BLaER1 (cell line): ENCODE measurements at regions not wholly inside any gene's neighbourhood (a gene's known extent, or its start where the extent isn't known, plus 50 kb on each side); places are given as distances from the start of the nearest gene placed in this dataset.

ENCODE experiments used
- H3K27ac ChIP-seq: shearing (Covaris generic); formaldehyde crosslinking; 2 replicates; pipeline ENCODE4 v1.8.1; 2022
- H3K27me3 ChIP-seq: shearing (Covaris generic); formaldehyde crosslinking; 2 replicates; pipeline ENCODE4 v1.8.1; 2022
- H3K36me3 ChIP-seq: shearing (Covaris generic); formaldehyde crosslinking; 2 replicates; pipeline ENCODE4 v1.8.1; 2022
- H3K4me1 ChIP-seq: shearing (Covaris generic); formaldehyde crosslinking; 2 replicates; pipeline ENCODE4 v1.8.1; 2022
- H3K4me2 ChIP-seq: shearing (Covaris generic); formaldehyde crosslinking; 2 replicates; pipeline ENCODE4 v1.8.1; 2022
- H3K4me3 ChIP-seq: shearing (Covaris generic); formaldehyde crosslinking; 2 replicates; pipeline ENCODE4 v1.8.1; 2022
- H3K9ac ChIP-seq: shearing (Covaris generic); formaldehyde crosslinking; 2 replicates; pipeline ENCODE4 v1.8.1; 2022
- H3K9me3 ChIP-seq: shearing (Covaris generic); formaldehyde crosslinking; 2 replicates; pipeline ENCODE4 v1.8.1; 2022
- H4K20me1 ChIP-seq: shearing (Covaris generic); formaldehyde crosslinking; 2 replicates; pipeline ENCODE4 v1.8.1; 2022
- Cebpa-rat ChIP-seq: shearing (Covaris generic); IDR thresholded peaks from 2 replicates; pipeline ENCODE4 v1.8.1; 2022

- TF ChIP-seq Cebpa-rat = no peak
- Histone ChIP-seq H3K27me3 (peaks cover 45% of the 10 kb centered on the region), H3K4me2 (no peak overlapping the region), H3K9ac (no peak overlapping the region), H3K4me3 (no peak overlapping the region), H4K20me1 (no peaks in the 10 kb centered on the region), H3K27ac (no peak overlapping the region), H3K4me1 (no peaks in the 10 kb centered on the region), H3K9me3 (peaks cover 8% of the 10 kb centered on the region; the same call in 1 of the 2 replicates), H3K36me3 (no peaks in the 10 kb centered on the region)
These were observed 69.6 kb upstream of the APOOL start for GRCh38 chrX:84933956-84934556.
